ENCODE measurements at regions not wholly inside any gene's neighbourhood (a gene's known extent, or its start where the extent isn't known, plus 50 kb on each side); places are given as distances from the start of the nearest gene placed in this dataset.

GRCh38 chr16:5775916-5776315 is 678.3 kb upstream of the EEF2KMT start:
- no peak for DNase-seq (ENCODE audit: extremely low spot score)
- TF ChIP-seq, protein P1, sequence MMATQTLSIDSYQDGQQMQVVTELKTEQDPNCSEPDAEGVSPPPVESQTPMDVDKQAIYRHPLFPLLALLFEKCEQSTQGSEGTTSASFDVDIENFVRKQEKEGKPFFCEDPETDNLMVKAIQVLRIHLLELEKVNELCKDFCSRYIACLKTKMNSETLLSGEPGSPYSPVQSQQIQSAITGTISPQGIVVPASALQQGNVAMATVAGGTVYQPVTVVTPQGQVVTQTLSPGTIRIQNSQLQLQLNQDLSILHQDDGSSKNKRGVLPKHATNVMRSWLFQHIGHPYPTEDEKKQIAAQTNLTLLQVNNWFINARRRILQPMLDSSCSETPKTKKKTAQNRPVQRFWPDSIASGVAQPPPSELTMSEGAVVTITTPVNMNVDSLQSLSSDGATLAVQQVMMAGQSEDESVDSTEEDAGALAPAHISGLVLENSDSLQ (IDR thresholded peaks at IDR 0.05), result no peak
- no peak for TF ChIP-seq NFRKB (IDR thresholded peaks at IDR 0.05)
- TF ChIP-seq CTBP1 (IDR thresholded peaks at IDR 0.05; ENCODE audit: borderline replicate concordance), result no peak
- no peak for TF ChIP-seq BHLHE40 (IDR thresholded peaks at IDR 0.05; ENCODE audit: borderline replicate concordance)
- no peak for TF ChIP-seq ELF4 (IDR thresholded peaks at IDR 0.05)
- no peak for TF ChIP-seq ZNF384 (IDR thresholded peaks at IDR 0.05)
- no peak for TF ChIP-seq HDGF (IDR thresholded peaks at IDR 0.05; ENCODE audit: borderline replicate concordance)
- TF ChIP-seq L3MBTL2 (conservative IDR thresholded peaks at IDR 0.05), result no peak
- no peak for TF ChIP-seq ARNT (IDR thresholded peaks at IDR 0.05)
- no peak for TF ChIP-seq TARDBP (IDR thresholded peaks at IDR 0.05)
- TF ChIP-seq FOXK2 (IDR thresholded peaks at IDR 0.05), result no peak
- no peak for TF ChIP-seq SP1 (IDR thresholded peaks at IDR 0.05)
- TF ChIP-seq SUZ12 (IDR thresholded peaks at IDR 0.05), result no peak
- TF ChIP-seq FOXM1 (IDR thresholded peaks at IDR 0.05; ENCODE audit: borderline replicate concordance), result no peak
- TF ChIP-seq LEF1 (IDR thresholded peaks at IDR 0.05; ENCODE audit: borderline replicate concordance), result no peak
- TF ChIP-seq FOXA1 (IDR thresholded peaks at IDR 0.05), result no peak
- ChIA-PET POLR2A (no interaction called here), CTCF (no interaction called here)

DNA sequence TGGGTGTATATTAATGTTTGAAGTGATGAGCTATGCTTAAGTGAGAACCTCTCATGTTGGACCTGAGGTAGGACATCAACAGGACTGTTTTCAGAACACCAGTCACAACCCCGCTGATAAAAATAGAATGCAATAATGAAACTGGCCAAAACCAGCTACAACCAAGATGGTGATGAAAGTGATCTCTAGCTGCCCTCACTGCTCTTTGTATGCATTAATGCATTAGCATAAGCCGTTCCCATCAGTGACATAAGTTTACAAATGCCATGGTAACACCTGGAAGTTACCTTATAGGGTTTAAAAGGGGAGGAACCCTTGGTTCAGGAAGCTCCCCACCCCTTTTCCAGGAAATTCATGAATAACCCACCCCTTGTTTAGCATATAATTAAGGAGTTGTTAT is 672.5 kb upstream of the EEF2KMT start:
- no peak for DNase-seq (ENCODE audit: extremely low spot score)
- ChIA-PET CTCF (no interaction called here), POLR2A (no interaction called here)
- TF ChIP-seq BHLHE40 (IDR thresholded peaks at IDR 0.05; ENCODE audit: borderline replicate concordance) (no peak), SP1 (IDR thresholded peaks at IDR 0.05) (no peak), ZNF384 (IDR thresholded peaks at IDR 0.05) (no peak), FOXA1 (IDR thresholded peaks at IDR 0.05) (no peak), NFRKB (IDR thresholded peaks at IDR 0.05) (no peak), HDGF (IDR thresholded peaks at IDR 0.05; ENCODE audit: borderline replicate concordance) (no peak), ELF4 (IDR thresholded peaks at IDR 0.05) (no peak), L3MBTL2 (conservative IDR thresholded peaks at IDR 0.05) (no peak), CTBP1 (IDR thresholded peaks at IDR 0.05; ENCODE audit: borderline replicate concordance) (no peak), FOXK2 (IDR thresholded peaks at IDR 0.05) (no peak), TARDBP (IDR thresholded peaks at IDR 0.05) (no peak), ARNT (IDR thresholded peaks at IDR 0.05) (no peak), SUZ12 (IDR thresholded peaks at IDR 0.05) (no peak)
- TF ChIP-seq, protein P1 (IDR thresholded peaks at IDR 0.05), result no peak

DNA sequence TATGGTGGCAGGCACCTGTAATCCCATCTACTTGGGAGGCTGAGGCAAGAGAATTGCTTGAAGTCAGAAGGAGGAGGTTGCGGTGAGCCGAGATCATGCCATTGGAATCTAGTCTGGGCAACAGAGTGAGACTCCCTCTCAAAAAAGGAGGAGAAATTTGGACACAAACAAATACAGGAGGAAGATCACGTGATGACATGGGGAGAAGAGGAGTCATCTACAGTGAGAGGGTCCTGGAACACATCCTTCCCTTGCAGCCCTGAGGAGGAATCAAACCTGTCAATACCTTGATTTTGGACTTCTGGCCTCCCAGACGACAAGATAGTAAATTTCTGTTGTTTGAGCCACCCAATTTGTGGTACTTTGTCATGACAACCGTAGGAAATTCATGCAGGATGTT is 671.9 kb upstream of the EEF2KMT start:
- TF ChIP-seq ARNT (IDR thresholded peaks at IDR 0.05) (no peak), TARDBP (IDR thresholded peaks at IDR 0.05) (no peak), FOXK2 (IDR thresholded peaks at IDR 0.05) (no peak), SUZ12 (IDR thresholded peaks at IDR 0.05) (no peak), FOXM1 (IDR thresholded peaks at IDR 0.05; ENCODE audit: borderline replicate concordance) (no peak), L3MBTL2 (conservative IDR thresholded peaks at IDR 0.05) (no peak), HDGF (IDR thresholded peaks at IDR 0.05; ENCODE audit: borderline replicate concordance) (no peak)
- TF ChIP-seq, protein P1 (IDR thresholded peaks at IDR 0.05), result no peak
- POLR2A ChIA-PET, result no interaction called here
- CTCF ChIA-PET, result no interaction called here
- no peak for DNase-seq (ENCODE audit: extremely low spot score)

DNA sequence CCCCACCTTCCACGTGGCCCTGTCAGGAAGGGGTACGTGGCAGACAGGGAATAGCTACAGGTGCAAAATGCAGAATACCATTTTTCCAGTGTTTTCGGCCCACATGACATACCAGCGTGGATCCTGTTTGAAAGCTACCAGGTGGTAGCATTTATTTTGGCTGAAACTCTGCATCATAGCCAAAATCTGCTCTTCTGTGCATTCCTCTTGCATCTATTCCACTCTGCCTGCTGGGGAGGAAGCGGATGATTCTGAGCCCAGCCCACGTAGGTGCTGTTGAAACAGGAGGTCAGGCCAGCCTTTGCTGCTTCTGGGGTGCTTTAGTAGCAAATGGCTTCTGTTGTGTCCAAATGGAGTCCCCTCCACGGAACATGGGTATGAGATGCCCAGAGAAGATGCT is 670.9 kb upstream of the EEF2KMT start:
- no peak for TF ChIP-seq FOXK2 (IDR thresholded peaks at IDR 0.05)
- no peak for TF ChIP-seq L3MBTL2 (conservative IDR thresholded peaks at IDR 0.05)
- TF ChIP-seq ARNT (IDR thresholded peaks at IDR 0.05), result no peak
- no peak for TF ChIP-seq BHLHE40 (IDR thresholded peaks at IDR 0.05; ENCODE audit: borderline replicate concordance)
- no peak for TF ChIP-seq ZNF384 (IDR thresholded peaks at IDR 0.05)
- TF ChIP-seq HDGF (IDR thresholded peaks at IDR 0.05; ENCODE audit: borderline replicate concordance), result no peak
- DNase-seq (ENCODE audit: extremely low spot score), result no peak
- POLR2A ChIA-PET, result no interaction called here
- CTCF ChIA-PET, result no interaction called here

DNA sequence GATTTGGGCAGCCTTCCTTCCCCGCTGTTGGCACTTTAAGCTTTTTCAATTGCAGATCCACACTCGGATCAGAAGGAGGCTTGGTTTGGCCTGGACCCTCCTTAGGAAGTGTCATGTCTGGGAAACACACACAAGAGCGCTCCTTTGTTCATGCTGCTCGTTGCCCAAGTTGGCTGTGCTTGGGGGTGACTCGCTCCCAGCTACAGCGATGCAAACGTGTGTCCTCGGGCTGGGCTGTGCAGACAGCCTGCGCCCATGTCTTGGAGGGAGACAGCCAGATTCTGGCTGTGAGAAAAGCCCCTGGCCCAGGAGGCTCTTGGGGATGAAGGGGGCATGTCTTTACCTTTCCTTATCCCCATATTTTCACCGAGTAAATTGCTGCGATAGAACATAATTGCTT is 665.6 kb upstream of the EEF2KMT start:
- ChIA-PET POLR2A (no interaction called here), CTCF (no interaction called here)
- TF ChIP-seq HDGF (IDR thresholded peaks at IDR 0.05; ENCODE audit: borderline replicate concordance) (no peak), FOXK2 (IDR thresholded peaks at IDR 0.05) (no peak), FOXA1 (IDR thresholded peaks at IDR 0.05) (no peak), LEF1 (IDR thresholded peaks at IDR 0.05; ENCODE audit: borderline replicate concordance) (no peak), ZNF384 (IDR thresholded peaks at IDR 0.05) (no peak), ELF4 (IDR thresholded peaks at IDR 0.05) (no peak), FOXM1 (IDR thresholded peaks at IDR 0.05; ENCODE audit: borderline replicate concordance) (no peak), SUZ12 (IDR thresholded peaks at IDR 0.05) (no peak), ARNT (IDR thresholded peaks at IDR 0.05) (no peak), NFRKB (IDR thresholded peaks at IDR 0.05) (no peak), SP1 (IDR thresholded peaks at IDR 0.05) (no peak), CTBP1 (IDR thresholded peaks at IDR 0.05; ENCODE audit: borderline replicate concordance) (no peak), L3MBTL2 (conservative IDR thresholded peaks at IDR 0.05) (no peak), TARDBP (IDR thresholded peaks at IDR 0.05) (no peak), BHLHE40 (IDR thresholded peaks at IDR 0.05; ENCODE audit: borderline replicate concordance) (no peak)
- TF ChIP-seq, protein P1 (IDR thresholded peaks at IDR 0.05), result no peak

DNA sequence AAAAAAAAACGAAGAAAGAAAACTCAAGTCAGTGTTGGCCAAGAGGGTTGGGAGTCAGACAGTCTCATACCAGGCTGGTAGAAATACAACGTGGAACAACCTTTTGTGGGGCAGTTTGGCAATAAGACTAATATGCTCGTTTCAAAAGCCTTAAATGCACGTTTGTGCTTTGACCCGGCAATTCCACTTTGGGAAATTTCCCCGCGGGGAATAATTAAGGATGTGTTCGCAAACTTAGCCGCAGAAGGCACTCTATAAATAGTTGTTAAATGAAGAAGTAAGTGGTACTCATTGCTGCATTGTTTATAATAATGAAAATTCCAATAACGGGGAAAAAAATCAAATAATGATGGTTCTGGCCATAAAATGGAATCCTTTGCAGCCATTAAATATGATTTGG is 664.8 kb upstream of the EEF2KMT start:
- ChIA-PET CTCF (no interaction called here), POLR2A (no interaction called here)
- DNase-seq (ENCODE audit: extremely low spot score), result no peak
- TF ChIP-seq CTBP1 (IDR thresholded peaks at IDR 0.05; ENCODE audit: borderline replicate concordance), result no peak
- TF ChIP-seq BHLHE40 (IDR thresholded peaks at IDR 0.05; ENCODE audit: borderline replicate concordance), result no peak
- TF ChIP-seq ARNT (IDR thresholded peaks at IDR 0.05), result no peak

More for the DNA sequence above, 665.6 kb upstream of the EEF2KMT start:
- no peak for DNase-seq (ENCODE audit: extremely low spot score)
